HG02588 (cell line): ENCODE measurements at regions not wholly inside any gene's neighbourhood (a gene's known extent, or its start where the extent isn't known, plus 50 kb on each side); places are given as distances from the start of the nearest gene placed in this dataset.
"Not testable (repeated sequence)": the region's sequence is repeated elsewhere in the genome, so short reads cannot be mapped to it uniquely, and the experiment has no call there.

Source experiments
- ATAC-seq: cut with Tn5 transposase; IDR thresholded peaks from one replicate; pipeline ENCODE4 v1.9.1; 2021; ENCODE audit warnings: mild to moderate bottlenecking, moderate library complexity; ENCODE audit not compliant: unreplicated experiment

GRCh38 chr1:113185463-113186104, 112.6 kb downstream of the LRIG2 start:
- peak; percentile 98 for ATAC-seq

- ATAC-seq: no peak
Measured at GRCh38 chr1:113190078-113190477, 117.1 kb downstream of the LRIG2 start.

- ATAC-seq: no peak
Measured at GRCh38 chr1:113190930-113191329, 117.9 kb downstream of the LRIG2 start.

- ATAC-seq: peak; percentile 67
Measured at GRCh38 chr1:113191579-113192076, 118.6 kb downstream of the LRIG2 start.

GRCh38 chr1:113192242-113192641, 119.2 kb downstream of the LRIG2 start:
- peak; percentile 35 for ATAC-seq

GRCh38 chr1:113192980-113193379, 120.0 kb downstream of the LRIG2 start:
- no peak for ATAC-seq

- no peak for ATAC-seq
Measured at GRCh38 chr1:113194846-113195830, 122.1 kb downstream of the LRIG2 start.

- ATAC-seq: no peak
Measured at GRCh38 chr1:113197719-113198330, 124.8 kb downstream of the LRIG2 start.

GRCh38 chr1:113198806-113199205, 125.8 kb downstream of the LRIG2 start:
- no peak for ATAC-seq

GRCh38 chr1:113199760-113200455, 126.9 kb downstream of the LRIG2 start:
- no peak for ATAC-seq

GRCh38 chr1:113201560-113201959, 128.6 kb downstream of the LRIG2 start:
- no peak for ATAC-seq

GRCh38 chr1:113205980-113206766, 133.2 kb downstream of the LRIG2 start:
- ATAC-seq: no peak

GRCh38 chr1:113207019-113207418, 134.0 kb downstream of the LRIG2 start:
- ATAC-seq: no peak

GRCh38 chr1:113207457-113207856, 134.5 kb downstream of the LRIG2 start:
- no peak for ATAC-seq

GRCh38 chr1:113208425-113208824, 135.4 kb downstream of the LRIG2 start:
- ATAC-seq: not testable (repeated sequence)

GRCh38 chr1:113210248-113210647, 137.2 kb downstream of the LRIG2 start:
- no peak for ATAC-seq

GRCh38 chr1:113211467-113211866, 138.5 kb downstream of the LRIG2 start:
- no peak for ATAC-seq

- ATAC-seq: no peak
Measured at GRCh38 chr1:113215015-113215414, 142.0 kb downstream of the LRIG2 start.

GRCh38 chr1:113216664-113217063, 143.7 kb downstream of the LRIG2 start:
- no peak for ATAC-seq
